Amniotic stem cell (primary cell): ENCODE measurements at regions not wholly inside any gene's neighbourhood (a gene's known extent, or its start where the extent isn't known, plus 50 kb on each side); places are given as distances from the start of the nearest gene placed in this dataset.
"Not testable (repeated sequence)": the region's sequence is repeated elsewhere in the genome, so short reads cannot be mapped to it uniquely, and the experiment has no call there.

Experiments used
- DNase-seq: peaks from one replicate; lab custom pipeline; 2025; lab: John Stamatoyannopoulos, UW

GRCh38 chr12:41663598-41664265, 475.6 kb downstream of the PDZRN4 start:
- no peak for DNase-seq

- DNase-seq = no peak
Observed at GRCh38 chr12:41661141-41661765, 473.1 kb downstream of the PDZRN4 start.

GRCh38 chr12:41656454-41656853, 468.3 kb downstream of the PDZRN4 start:
- no peak for DNase-seq

- DNase-seq = no peak
Observed at GRCh38 chr12:41653386-41654326, 465.5 kb downstream of the PDZRN4 start.

- DNase-seq = no peak
Observed at GRCh38 chr12:41652981-41653380, 464.9 kb downstream of the PDZRN4 start.

GRCh38 chr12:41645624-41646023, 457.5 kb downstream of the PDZRN4 start:
- DNase-seq = no peak

- not testable (repeated sequence) for DNase-seq
Observed at GRCh38 chr12:41642808-41643207, 454.7 kb downstream of the PDZRN4 start.

GRCh38 chr12:41636653-41637052, 448.5 kb downstream of the PDZRN4 start:
- no peak for DNase-seq

GRCh38 chr12:41635626-41636364, 447.7 kb downstream of the PDZRN4 start:
- no peak for DNase-seq

GRCh38 chr12:41634091-41634490, 446.0 kb downstream of the PDZRN4 start:
- DNase-seq = no peak

- no peak for DNase-seq
Observed at GRCh38 chr12:41629611-41630010, 441.5 kb downstream of the PDZRN4 start.

GRCh38 chr12:41627476-41627875, 439.4 kb downstream of the PDZRN4 start:
- no peak for DNase-seq

- DNase-seq = no peak
Observed at GRCh38 chr12:41624571-41624970, 436.5 kb downstream of the PDZRN4 start.
